ENCODE measurements at regions not wholly inside any gene's neighbourhood (a gene's known extent, or its start where the extent isn't known, plus 50 kb on each side); places are given as distances from the start of the nearest gene placed in this dataset.

DNA sequence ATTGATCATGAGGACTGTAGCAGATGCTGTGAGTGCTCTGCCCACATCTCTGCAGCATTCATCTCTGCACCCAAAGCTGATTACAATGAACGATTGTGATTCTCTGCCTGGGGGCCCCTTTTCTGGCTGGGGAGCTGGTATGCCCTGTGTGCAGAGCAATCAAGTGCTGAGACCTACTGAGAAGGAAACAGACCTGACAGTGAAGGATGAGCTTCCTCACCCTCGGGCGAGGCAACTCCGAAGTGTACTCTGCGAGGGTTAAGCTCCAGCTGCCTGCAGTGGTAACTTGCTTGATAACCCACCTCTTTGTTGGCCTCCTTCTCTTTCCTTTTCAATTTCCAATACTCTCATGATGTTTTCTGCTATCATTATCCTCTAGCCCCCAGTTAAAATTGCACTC, 56.0 kb upstream of the ADRA1D start:
- TF ChIP-seq, protein P1, sequence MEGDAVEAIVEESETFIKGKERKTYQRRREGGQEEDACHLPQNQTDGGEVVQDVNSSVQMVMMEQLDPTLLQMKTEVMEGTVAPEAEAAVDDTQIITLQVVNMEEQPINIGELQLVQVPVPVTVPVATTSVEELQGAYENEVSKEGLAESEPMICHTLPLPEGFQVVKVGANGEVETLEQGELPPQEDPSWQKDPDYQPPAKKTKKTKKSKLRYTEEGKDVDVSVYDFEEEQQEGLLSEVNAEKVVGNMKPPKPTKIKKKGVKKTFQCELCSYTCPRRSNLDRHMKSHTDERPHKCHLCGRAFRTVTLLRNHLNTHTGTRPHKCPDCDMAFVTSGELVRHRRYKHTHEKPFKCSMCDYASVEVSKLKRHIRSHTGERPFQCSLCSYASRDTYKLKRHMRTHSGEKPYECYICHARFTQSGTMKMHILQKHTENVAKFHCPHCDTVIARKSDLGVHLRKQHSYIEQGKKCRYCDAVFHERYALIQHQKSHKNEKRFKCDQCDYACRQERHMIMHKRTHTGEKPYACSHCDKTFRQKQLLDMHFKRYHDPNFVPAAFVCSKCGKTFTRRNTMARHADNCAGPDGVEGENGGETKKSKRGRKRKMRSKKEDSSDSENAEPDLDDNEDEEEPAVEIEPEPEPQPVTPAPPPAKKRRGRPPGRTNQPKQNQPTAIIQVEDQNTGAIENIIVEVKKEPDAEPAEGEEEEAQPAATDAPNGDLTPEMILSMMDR (conservative IDR thresholded peaks at IDR 0.05; ENCODE audit: low read length) = no peak
- TF ChIP-seq EZH2phosphoT487 (IDR thresholded peaks at IDR 0.05; ENCODE audit: borderline replicate concordance, low read depth, low read length) = no peak
